ENCODE measurements at regions not wholly inside any gene's neighbourhood (a gene's known extent, or its start where the extent isn't known, plus 50 kb on each side); places are given as distances from the start of the nearest gene placed in this dataset.

GRCh38 chr9:20220286-20220685 lies 402.0 kb downstream of the MLLT3 start:
- H3K4me2 ChIP-seq (ENCODE audit: insufficient read depth, low read length) = no peak overlapping the region
- no peaks in the 10 kb centered on the region for H3K4me1 ChIP-seq (ENCODE audit: control insufficient read depth, extremely low read depth, insufficient read depth, low read length)
- no peaks in the 10 kb centered on the region for H3K9me3 ChIP-seq (replicated peaks; ENCODE audit: control insufficient read depth, insufficient read depth, low read length)
- POLR2A ChIA-PET = no interaction called here
- no peaks in the 10 kb centered on the region for H4K20me1 ChIP-seq (replicated peaks; ENCODE audit: control insufficient read depth, extremely low read depth, insufficient read depth, low read length)
- H3K9ac ChIP-seq (replicated peaks; ENCODE audit: extremely low read depth, insufficient read depth, low read length) = no peak overlapping the region
- intact Hi-C loops (cut with micrococcal nuclease) = no loop called here
- FAIRE-seq (no peak), DNase-seq (ENCODE audit: low read depth, low spot score) (no peak)
- H3K4me3 ChIP-seq (replicated peaks in 1 of 3; ENCODE audit: insufficient read depth in 1 of 3, low read depth in 1 of 3, low read length in 3 of 3) = no peak overlapping the region
- H3K36me3 ChIP-seq (ENCODE audit: control insufficient read depth in 2 of 2, extremely low read depth in 1 of 2, insufficient read depth in 2 of 2, low read length in 2 of 2) = no peaks in the 10 kb centered on the region
- H2AFZ ChIP-seq (ENCODE audit: low read depth, low read length) = no peak overlapping the region
- H3K27me3 ChIP-seq (ENCODE audit: control insufficient read depth in 2 of 2, insufficient read depth in 2 of 2, low read length in 2 of 2) = peaks cover 0 to 3% of the 10 kb centered on the region in 2 experiments
- TF ChIP-seq GATA2 (IDR thresholded peaks at IDR 0.05; ENCODE audit: insufficient read depth, insufficient read length, low read depth, low read length) (no peak), EZH2 (IDR thresholded peaks at IDR 0.05; ENCODE audit: borderline replicate concordance, low read depth, low read length, severe bottlenecking) (no peak), MAX (IDR thresholded peaks at IDR 0.05; ENCODE audit: insufficient read depth, insufficient read length) (no peak), POLR2AphosphoS5 (IDR thresholded peaks at IDR 0.05; ENCODE audit: insufficient read depth, low read depth, low read length) (no peak), POLR2A (IDR thresholded peaks at IDR 0.05; ENCODE audit: low read depth, low read length) (no peak)
- no peaks in the 10 kb centered on the region for H3K9me1 ChIP-seq (replicated peaks; ENCODE audit: control insufficient read depth, extremely low read depth, insufficient read depth, low read length)
- no peaks in the 10 kb centered on the region for H3K79me2 ChIP-seq (ENCODE audit: control insufficient read depth, insufficient read depth, low read length)
- CTCF ChIA-PET = interaction anchor here (1.0 to 1.1 kb wide), 2 partner anchors 9 to 423 kb away, joined by 3 read pairs; no protein-coding TSS in a partner anchor
- no peak overlapping the region for H3K27ac ChIP-seq (ENCODE audit: insufficient read depth, low read depth, low read length)
- dilution Hi-C loops (cut with MboI; ENCODE audit: extremely low pct_ligation_motif_present, low sequenced_read_pairs) = no loop called here
- BruUV-seq (replicated peaks) = no TSS peak

GRCh38 chr9:20219437-20219836 lies 402.9 kb downstream of the MLLT3 start:
- Histone ChIP-seq H3K27ac (ENCODE audit: insufficient read depth, low read depth, low read length) (no peak overlapping the region), H3K4me3 (replicated peaks in 1 of 3; ENCODE audit: insufficient read depth in 1 of 3, low read depth in 1 of 3, low read length in 3 of 3) (no peak overlapping the region), H3K36me3 (ENCODE audit: control insufficient read depth in 2 of 2, extremely low read depth in 1 of 2, insufficient read depth in 2 of 2, low read length in 2 of 2) (no peaks in the 10 kb centered on the region), H3K27me3 (ENCODE audit: control insufficient read depth in 2 of 2, insufficient read depth in 2 of 2, low read length in 2 of 2) (peaks cover 0 to 3% of the 10 kb centered on the region in 2 experiments), H3K4me2 (ENCODE audit: insufficient read depth, low read length) (no peak overlapping the region), H3K9me1 (replicated peaks; ENCODE audit: control insufficient read depth, extremely low read depth, insufficient read depth, low read length) (no peaks in the 10 kb centered on the region), H2AFZ (ENCODE audit: low read depth, low read length) (no peak overlapping the region), H4K20me1 (replicated peaks; ENCODE audit: control insufficient read depth, extremely low read depth, insufficient read depth, low read length) (no peaks in the 10 kb centered on the region), H3K4me1 (ENCODE audit: control insufficient read depth, extremely low read depth, insufficient read depth, low read length) (no peaks in the 10 kb centered on the region), H3K79me2 (ENCODE audit: control insufficient read depth, insufficient read depth, low read length) (no peaks in the 10 kb centered on the region), H3K9me3 (replicated peaks; ENCODE audit: control insufficient read depth, insufficient read depth, low read length) (no peaks in the 10 kb centered on the region), H3K9ac (replicated peaks; ENCODE audit: extremely low read depth, insufficient read depth, low read length) (no peak overlapping the region)
- dilution Hi-C loops (cut with MboI; ENCODE audit: extremely low pct_ligation_motif_present, low sequenced_read_pairs) = no loop called here
- intact Hi-C loops (cut with micrococcal nuclease) = no loop called here
- CTCF ChIA-PET = no interaction called here
- BruUV-seq (replicated peaks) = no TSS peak
- TF ChIP-seq POLR2AphosphoS5 (IDR thresholded peaks at IDR 0.05; ENCODE audit: insufficient read depth, low read depth, low read length) (no peak), MYC (IDR thresholded peaks at IDR 0.05; ENCODE audit: low read depth, low read length) (no peak), POLR2A (IDR thresholded peaks at IDR 0.05; ENCODE audit: low read depth, low read length) (no peak), GATA2 (IDR thresholded peaks at IDR 0.05; ENCODE audit: insufficient read depth, insufficient read length, low read depth, low read length) (no peak), EZH2 (IDR thresholded peaks at IDR 0.05; ENCODE audit: borderline replicate concordance, low read depth, low read length, severe bottlenecking) (no peak), JUN (IDR thresholded peaks at IDR 0.05; ENCODE audit: borderline replicate concordance, insufficient read depth, insufficient read length, low read depth) (no peak), CTCF (IDR thresholded peaks at IDR 0.05; ENCODE audit: extremely low read depth in 1 of 2, insufficient read depth in 1 of 2, low read depth in 1 of 2, low read length in 2 of 2) (no peak), FOS (IDR thresholded peaks at IDR 0.05; ENCODE audit: borderline replicate concordance, insufficient read depth, low read length) (no peak), MAX (IDR thresholded peaks at IDR 0.05; ENCODE audit: insufficient read depth, insufficient read length) (no peak)
- POLR2A ChIA-PET = no interaction called here
- FAIRE-seq = no peak
- DNase-seq (ENCODE audit: low read depth, low spot score) = no peak

Data from endothelial cell of umbilical vein (primary cell).